NCI-H1417 treated with DMSO at 0.1 percent for 48 hours (cell line): ENCODE measurements at regions not wholly inside any gene's neighbourhood (a gene's known extent, or its start where the extent isn't known, plus 50 kb on each side); places are given as distances from the start of the nearest gene placed in this dataset.

ENCODE experiments used
- DNase-seq: peaks from one replicate; lab custom pipeline; 2025; lab: John Stamatoyannopoulos, UW

GRCh38 chr15:70505936-70506912 lies 257.1 kb downstream of the UACA start:
- DNase-seq, result no peak

GRCh38 chr15:70505411-70505919 lies 257.9 kb downstream of the UACA start:
- no peak for DNase-seq

GRCh38 chr15:70504988-70505387 lies 258.4 kb downstream of the UACA start:
- no peak for DNase-seq

- DNase-seq, result no peak
These were observed 258.9 kb downstream of the UACA start for GRCh38 chr15:70504299-70504951.

GRCh38 chr15:70503798-70504298 lies 259.5 kb downstream of the UACA start:
- no peak for DNase-seq

GRCh38 chr15:70503073-70503745 lies 260.1 kb downstream of the UACA start:
- DNase-seq, result no peak

GRCh38 chr15:70502529-70502928 lies 260.8 kb downstream of the UACA start:
- no peak for DNase-seq

- DNase-seq, result no peak
These were observed 261.5 kb downstream of the UACA start for GRCh38 chr15:70501849-70502248.

- DNase-seq, result no peak
These were observed 262.1 kb downstream of the UACA start for GRCh38 chr15:70501121-70501727.

- no peak for DNase-seq
These were observed 263.6 kb downstream of the UACA start for GRCh38 chr15:70499791-70500190.

GRCh38 chr15:70498096-70498626 lies 265.2 kb downstream of the UACA start:
- DNase-seq, result no peak

- no peak for DNase-seq
These were observed 265.7 kb downstream of the UACA start for GRCh38 chr15:70497661-70498060.

- DNase-seq, result no peak
These were observed 267.3 kb downstream of the UACA start for GRCh38 chr15:70495991-70496599.

GRCh38 chr15:70494852-70495571 lies 268.3 kb downstream of the UACA start:
- DNase-seq, result peak; percentile 44

GRCh38 chr15:70494517-70494851 lies 268.9 kb downstream of the UACA start:
- DNase-seq, result no peak

GRCh38 chr15:70493787-70494516 lies 269.4 kb downstream of the UACA start:
- DNase-seq, result no peak

GRCh38 chr15:70493376-70493775 lies 270.0 kb downstream of the UACA start:
- DNase-seq, result no peak

GRCh38 chr15:70492240-70493177 lies 270.8 kb downstream of the UACA start:
- no peak for DNase-seq

GRCh38 chr15:70491641-70492040 lies 271.7 kb downstream of the UACA start:
- DNase-seq, result no peak
